BLaER1 (cell line): ENCODE measurements at regions not wholly inside any gene's neighbourhood (a gene's known extent, or its start where the extent isn't known, plus 50 kb on each side); places are given as distances from the start of the nearest gene placed in this dataset.

Experiments
- H3K27ac ChIP-seq: shearing (Covaris generic); formaldehyde crosslinking; 2 replicates; pipeline ENCODE4 v1.8.1; 2022
- H3K27me3 ChIP-seq: shearing (Covaris generic); formaldehyde crosslinking; 2 replicates; pipeline ENCODE4 v1.8.1; 2022
- H3K36me3 ChIP-seq: shearing (Covaris generic); formaldehyde crosslinking; 2 replicates; pipeline ENCODE4 v1.8.1; 2022
- H3K4me1 ChIP-seq: shearing (Covaris generic); formaldehyde crosslinking; 2 replicates; pipeline ENCODE4 v1.8.1; 2022
- H3K4me2 ChIP-seq: shearing (Covaris generic); formaldehyde crosslinking; 2 replicates; pipeline ENCODE4 v1.8.1; 2022
- H3K4me3 ChIP-seq: shearing (Covaris generic); formaldehyde crosslinking; 2 replicates; pipeline ENCODE4 v1.8.1; 2022
- H3K9ac ChIP-seq: shearing (Covaris generic); formaldehyde crosslinking; 2 replicates; pipeline ENCODE4 v1.8.1; 2022
- H3K9me3 ChIP-seq: shearing (Covaris generic); formaldehyde crosslinking; 2 replicates; pipeline ENCODE4 v1.8.1; 2022
- H4K20me1 ChIP-seq: shearing (Covaris generic); formaldehyde crosslinking; 2 replicates; pipeline ENCODE4 v1.8.1; 2022
- Cebpa-rat ChIP-seq: shearing (Covaris generic); IDR thresholded peaks from 2 replicates; pipeline ENCODE4 v1.8.1; 2022

- Histone ChIP-seq H3K4me3 (no peak overlapping the region), H3K36me3 (no peaks in the 10 kb centered on the region), H4K20me1 (no peaks in the 10 kb centered on the region), H3K27ac (no peak overlapping the region), H3K27me3 (no peaks in the 10 kb centered on the region), H3K4me1 (peaks cover 23% of the 10 kb centered on the region), H3K9me3 (peaks cover 27% of the 10 kb centered on the region), H3K9ac (no peak overlapping the region), H3K4me2 (no peak overlapping the region)
- no peak for TF ChIP-seq Cebpa-rat
These were observed 209.2 kb upstream of the MAP3K1 start for GRCh38 chr5:56606192-56606591.

GRCh38 chr5:56605231-56605630 is 210.1 kb upstream of the MAP3K1 start:
- Histone ChIP-seq H3K27ac (no peak overlapping the region), H3K27me3 (no peaks in the 10 kb centered on the region), H3K9me3 (peaks cover 17% of the 10 kb centered on the region), H3K9ac (no peak overlapping the region), H3K4me3 (no peak overlapping the region), H3K4me2 (no peak overlapping the region), H4K20me1 (no peaks in the 10 kb centered on the region), H3K4me1 (peaks cover 23% of the 10 kb centered on the region), H3K36me3 (no peaks in the 10 kb centered on the region)
- no peak for TF ChIP-seq Cebpa-rat

GRCh38 chr5:56601641-56602071 is 213.7 kb upstream of the MAP3K1 start:
- Histone ChIP-seq H3K4me1 (peaks cover 16% of the 10 kb centered on the region), H3K4me3 (no peak overlapping the region), H3K27ac (no peak overlapping the region), H4K20me1 (no peaks in the 10 kb centered on the region), H3K9me3 (peaks cover 22% of the 10 kb centered on the region), H3K9ac (no peak overlapping the region), H3K4me2 (no peak overlapping the region), H3K36me3 (no peaks in the 10 kb centered on the region), H3K27me3 (no peaks in the 10 kb centered on the region)
- no peak for TF ChIP-seq Cebpa-rat

DNA sequence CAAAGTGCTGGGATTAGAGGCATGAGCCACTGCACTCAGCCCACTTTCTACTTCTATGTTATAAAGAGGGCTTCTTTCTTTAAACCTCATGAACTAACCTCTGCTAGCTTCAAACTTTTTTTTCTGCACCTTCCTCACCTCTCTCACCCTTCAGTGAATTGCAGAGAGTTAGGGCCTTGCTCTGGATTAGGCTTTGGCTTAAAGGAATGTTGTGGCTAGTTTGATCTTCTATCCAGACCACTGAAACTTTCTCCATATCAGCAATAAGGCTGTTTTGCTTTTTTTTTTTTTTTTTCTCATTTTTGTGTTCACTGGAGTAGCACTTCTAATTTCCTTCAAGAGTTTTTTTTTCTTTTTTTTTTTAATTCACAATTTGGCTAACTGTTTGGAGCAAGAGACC is 216.4 kb upstream of the MAP3K1 start:
- H3K36me3 ChIP-seq: no peaks in the 10 kb centered on the region
- H3K27ac ChIP-seq: no peak overlapping the region
- H3K9me3 ChIP-seq: peaks cover 24% of the 10 kb centered on the region
- TF ChIP-seq Cebpa-rat: no peak
- 0 out of 2 replicates have a peak overlapping the region, but pooled peaks have one; percentile 11 for H3K4me2 ChIP-seq
- H3K9ac ChIP-seq: no peak overlapping the region
- H3K27me3 ChIP-seq: no peaks in the 10 kb centered on the region
- peaks cover 31% of the 10 kb centered on the region for H3K4me1 ChIP-seq
- H4K20me1 ChIP-seq: no peaks in the 10 kb centered on the region
- no peak overlapping the region for H3K4me3 ChIP-seq

GRCh38 chr5:56596155-56596554 is 219.2 kb upstream of the MAP3K1 start:
- no peak overlapping the region for H3K4me2 ChIP-seq
- H3K9ac ChIP-seq: no peak overlapping the region
- H3K27ac ChIP-seq: no peak overlapping the region
- no peaks in the 10 kb centered on the region for H3K36me3 ChIP-seq
- H4K20me1 ChIP-seq: no peaks in the 10 kb centered on the region
- H3K9me3 ChIP-seq: peaks cover 12% of the 10 kb centered on the region
- peaks cover 44% of the 10 kb centered on the region for H3K4me1 ChIP-seq
- no peaks in the 10 kb centered on the region for H3K27me3 ChIP-seq
- no peak for TF ChIP-seq Cebpa-rat
- H3K4me3 ChIP-seq: no peak overlapping the region

GRCh38 chr5:56595566-56595965 is 219.8 kb upstream of the MAP3K1 start:
- no peak overlapping the region for H3K4me3 ChIP-seq
- no peak overlapping the region for H3K9ac ChIP-seq
- H3K4me1 ChIP-seq: peaks cover 50% of the 10 kb centered on the region
- peaks cover 12% of the 10 kb centered on the region for H3K9me3 ChIP-seq
- H4K20me1 ChIP-seq: no peaks in the 10 kb centered on the region
- H3K4me2 ChIP-seq: peak overlapping the region; percentile 40; the same call in 1 of the 2 replicates
- no peaks in the 10 kb centered on the region for H3K36me3 ChIP-seq
- no peak overlapping the region for H3K27ac ChIP-seq
- no peak for TF ChIP-seq Cebpa-rat
- H3K27me3 ChIP-seq: no peaks in the 10 kb centered on the region

DNA sequence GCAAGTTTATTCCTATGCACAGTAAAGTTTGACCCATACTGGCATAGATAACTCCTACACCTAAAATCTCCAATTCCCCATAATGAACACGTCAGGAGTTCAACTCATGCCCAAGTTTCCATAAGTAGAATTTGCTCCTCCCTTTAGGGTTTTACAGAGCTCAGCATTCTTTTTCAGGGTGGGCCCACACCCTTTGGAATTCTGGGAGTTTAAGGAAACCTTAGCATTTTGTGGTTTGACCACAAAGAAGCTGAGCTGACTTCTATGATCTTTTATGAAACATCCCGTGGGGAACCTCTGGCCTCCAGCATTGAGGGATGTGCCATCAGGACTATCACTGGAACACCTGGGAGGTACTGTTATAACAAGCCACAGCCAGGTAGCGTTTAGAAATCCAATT is 220.6 kb upstream of the MAP3K1 start:
- peaks cover 57% of the 10 kb centered on the region for H3K4me1 ChIP-seq
- H3K4me2 ChIP-seq: peak overlapping the region; percentile 40
- no peak overlapping the region for H3K4me3 ChIP-seq
- no peaks in the 10 kb centered on the region for H4K20me1 ChIP-seq
- H3K9ac ChIP-seq: no peak overlapping the region
- H3K27me3 ChIP-seq: no peaks in the 10 kb centered on the region
- no peak overlapping the region for H3K27ac ChIP-seq
- H3K36me3 ChIP-seq: no peaks in the 10 kb centered on the region
- no peak for TF ChIP-seq Cebpa-rat
- H3K9me3 ChIP-seq: peaks cover 12% of the 10 kb centered on the region

GRCh38 chr5:56591081-56591480 is 224.3 kb upstream of the MAP3K1 start:
- Histone ChIP-seq H3K9me3 (no peaks in the 10 kb centered on the region; the same call in 1 of the 2 replicates), H3K27me3 (no peaks in the 10 kb centered on the region), H4K20me1 (no peaks in the 10 kb centered on the region), H3K4me2 (peak overlapping the region; percentile 90), H3K27ac (no peak overlapping the region), H3K9ac (no peak overlapping the region), H3K4me3 (no peak overlapping the region), H3K4me1 (peaks cover 85% of the 10 kb centered on the region), H3K36me3 (no peaks in the 10 kb centered on the region)
- TF ChIP-seq Cebpa-rat: no peak

GRCh38 chr5:56589481-56589860 is 225.9 kb upstream of the MAP3K1 start:
- Histone ChIP-seq H3K9me3 (peaks cover 9% of the 10 kb centered on the region), H4K20me1 (no peaks in the 10 kb centered on the region), H3K27me3 (no peaks in the 10 kb centered on the region), H3K4me3 (peak overlapping the region; percentile 49), H3K4me1 (peaks cover 85% of the 10 kb centered on the region), H3K4me2 (peak overlapping the region; percentile 90), H3K36me3 (no peaks in the 10 kb centered on the region), H3K27ac (peak overlapping the region; percentile 89), H3K9ac (peak overlapping the region; percentile 76)
- no peak for TF ChIP-seq Cebpa-rat

DNA sequence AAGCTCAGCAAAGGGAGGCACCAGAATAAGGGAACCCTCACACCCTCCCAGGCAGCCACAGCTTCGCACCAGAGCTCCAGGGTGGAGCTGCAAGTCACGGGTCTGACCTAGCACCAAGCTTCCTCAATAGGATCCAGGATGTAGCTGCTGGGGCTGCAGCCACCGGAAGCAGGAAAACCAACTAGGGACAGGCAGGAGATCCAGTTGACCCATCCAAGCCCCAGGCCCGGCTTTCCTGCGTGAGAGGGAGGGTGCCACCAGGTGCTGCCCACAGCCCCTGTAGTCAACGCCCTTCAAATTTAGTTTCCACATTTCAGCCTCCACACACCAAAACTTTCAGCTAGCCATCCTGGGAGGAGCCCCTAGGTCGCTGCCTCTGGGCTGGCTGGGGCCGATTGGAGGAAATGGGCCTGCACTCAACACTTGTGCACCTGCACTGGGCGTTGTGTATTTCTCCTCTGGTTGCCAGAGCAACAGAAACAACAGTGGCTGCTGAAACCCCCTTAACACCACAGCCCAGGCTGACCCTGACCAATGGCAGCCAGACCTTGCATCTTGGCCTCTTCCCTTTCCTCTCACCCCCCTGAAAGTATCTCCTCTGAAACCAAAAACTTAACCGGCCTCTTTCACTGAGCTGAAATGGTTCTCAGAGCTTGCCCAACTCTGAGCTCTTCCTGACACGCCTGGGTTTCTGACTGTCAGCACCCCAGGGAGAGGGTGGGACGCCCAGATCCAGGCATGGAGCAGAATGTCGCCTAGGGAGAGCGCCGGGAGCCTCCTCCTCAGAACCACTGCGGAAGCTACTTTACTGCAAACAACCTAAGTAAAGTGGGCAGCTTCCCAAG is 226.5 kb upstream of the MAP3K1 start:
- peaks cover 90% of the 10 kb centered on the region for H3K4me1 ChIP-seq
- H3K9ac ChIP-seq: peak overlapping the region; percentile 76
- no peaks in the 10 kb centered on the region for H3K36me3 ChIP-seq
- peak overlapping the region; percentile 49 for H3K4me3 ChIP-seq
- peak; percentile 43; the same call in 1 of the 2 replicates for TF ChIP-seq Cebpa-rat
- H3K27ac ChIP-seq: peak overlapping the region; percentile 89
- H3K9me3 ChIP-seq: peaks cover 15% of the 10 kb centered on the region
- no peaks in the 10 kb centered on the region for H3K27me3 ChIP-seq
- no peaks in the 10 kb centered on the region for H4K20me1 ChIP-seq
- H3K4me2 ChIP-seq: peak overlapping the region; percentile 90
